Keratinocyte (primary cell): ENCODE measurements at regions not wholly inside any gene's neighbourhood (a gene's known extent, or its start where the extent isn't known, plus 50 kb on each side); places are given as distances from the start of the nearest gene placed in this dataset.

Experiments used
- DNase-seq: peaks from one replicate; pipeline ENCODE4 v3.0.0-alpha.2; 2011; ENCODE audit warnings: low read depth, missing footprints, low spot score
- FAIRE-seq: peaks from 2 replicates; lab custom pipeline; 2011; peaks lifted over from hg19 to GRCh38; lab: Jason Lieb, UNC
- H2AFZ ChIP-seq: 2 replicates; pipeline ENCODE4 v1.6.0; 2012; ENCODE audit warnings: low read length, control low read depth, inconsistent platforms; ENCODE audit not compliant: control insufficient read depth
- H3K27ac ChIP-seq: 2 replicates; pipeline ENCODE4 v1.5.1; 2011; ENCODE audit warnings: low read length; ENCODE audit not compliant: control insufficient read depth, insufficient read depth
- H3K27me3 ChIP-seq: 3 replicates; pipeline ENCODE4 v1.6.0; 2011; ENCODE audit warnings: low read length; ENCODE audit not compliant: control insufficient read depth, insufficient read depth; ENCODE audit errors: extremely low read depth
- H3K36me3 ChIP-seq, 2 experiments: 2 replicates in 1 of 2; 3 replicates in 1 of 2; pipeline ENCODE4 v1.5.1; 2011; ENCODE audit warnings: low read length in 2 of 2, mild to moderate bottlenecking in 1 of 2; ENCODE audit not compliant: control insufficient read depth in 2 of 2, insufficient read depth in 2 of 2; ENCODE audit errors: extremely low read depth in 1 of 2
- H3K4me1 ChIP-seq: 3 replicates; pipeline ENCODE4 v1.5.1; 2011; ENCODE audit warnings: low read length; ENCODE audit not compliant: control insufficient read depth, insufficient read depth; ENCODE audit errors: extremely low read depth
- H3K4me2 ChIP-seq: 3 replicates; pipeline ENCODE4 v1.6.0; 2011; ENCODE audit warnings: low read depth, low read length; ENCODE audit not compliant: control insufficient read depth, insufficient read depth; ENCODE audit errors: extremely low read depth
- H3K4me3 ChIP-seq, 3 experiments: fragments of 200-600 bp in 1 of 3; sonication (generic) in 1 of 3; 2 replicates in 2 of 3; 3 replicates in 1 of 3; pipeline ENCODE4 v1.5.1; 2011 to 2016; ENCODE audit warnings: low read length in 3 of 3, mild to moderate bottlenecking in 3 of 3, control low read depth in 2 of 3, inconsistent platforms in 1 of 3, low read depth in 1 of 3, mixed read lengths in 1 of 3, mixed run types in 1 of 3, moderate library complexity in 1 of 3; ENCODE audit not compliant: control insufficient read depth in 2 of 3, insufficient read depth in 2 of 3; ENCODE audit errors: extremely low read depth in 1 of 3
- H3K79me2 ChIP-seq: 2 replicates; pipeline ENCODE4 v1.6.0; 2012; ENCODE audit warnings: low read length; ENCODE audit not compliant: control insufficient read depth, insufficient read depth
- H3K9ac ChIP-seq: 3 replicates; pipeline ENCODE4 v1.6.0; 2011; ENCODE audit warnings: low read length; ENCODE audit not compliant: control insufficient read depth, insufficient read depth; ENCODE audit errors: extremely low read depth
- H3K9me1 ChIP-seq: 3 replicates; pipeline ENCODE4 v1.6.0; 2011; ENCODE audit warnings: low read length; ENCODE audit not compliant: control insufficient read depth, insufficient read depth; ENCODE audit errors: extremely low read depth
- H3K9me3 ChIP-seq: 2 replicates; pipeline ENCODE4 v1.5.1; 2012; ENCODE audit warnings: low read depth, low read length; ENCODE audit not compliant: control insufficient read depth
- H4K20me1 ChIP-seq: 3 replicates; pipeline ENCODE4 v1.6.0; 2011; ENCODE audit warnings: low read length; ENCODE audit not compliant: control insufficient read depth, insufficient read depth; ENCODE audit errors: extremely low read depth
- EZH2 ChIP-seq: IDR thresholded peaks from one replicate; pipeline ENCODE4 v1.6.1; 2012; ENCODE audit warnings: inconsistent platforms, mild to moderate bottlenecking, low read length, moderate library complexity
- dilution Hi-C: fragments of 300-500 bp; cut with MboI; formaldehyde crosslinking; loops from one replicate; pipeline ENCODE4 v1.7.0; 2020; ENCODE audit warnings: low sequenced_read_pairs; ENCODE audit not compliant: extremely low pct_ligation_motif_present
- TF ChIP-seq, protein P1 (sequence below), 3 experiments: IDR thresholded peaks in 1 of 3; conservative IDR thresholded peaks in 1 of 3; optimal IDR thresholded peaks in 1 of 3; 2 replicates in 2 of 3; 3 replicates in 1 of 3; pipeline versions ENCODE3 to v1.5.1; 2011; ENCODE audit warnings: low read length in 3 of 3, mild to moderate bottlenecking in 3 of 3, moderate library complexity in 2 of 3, control low read depth in 1 of 3, inconsistent platforms in 1 of 3; ENCODE audit not compliant: insufficient read depth in 2 of 3; ENCODE audit errors: extremely low read depth in 1 of 3

DNA sequence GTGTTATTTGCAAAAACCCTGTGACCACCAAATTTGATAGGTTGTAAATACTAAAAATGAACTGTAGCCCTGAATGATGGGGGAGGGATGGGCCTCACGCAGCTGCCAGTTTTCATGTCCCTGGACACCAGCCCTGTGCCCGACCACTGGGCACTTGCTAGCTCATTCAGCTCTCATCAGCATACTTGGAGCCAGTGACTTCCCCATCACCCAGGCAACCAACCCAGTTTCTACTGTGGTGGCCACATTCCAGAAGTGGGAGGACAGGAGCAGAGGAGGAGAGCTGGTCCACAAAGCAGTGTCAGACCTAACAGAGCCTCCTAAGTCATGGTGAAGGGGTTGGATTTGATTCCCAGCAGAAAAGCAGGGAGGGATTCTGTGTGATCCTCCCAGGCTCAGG, 128.2 kb downstream of the CPEB2 start:
- Histone ChIP-seq H3K27ac (no peak overlapping the region), H3K4me1 (no peaks in the 10 kb centered on the region), H3K36me3 (no peaks in the 10 kb centered on the region), H3K79me2 (no peaks in the 10 kb centered on the region), H3K4me3 (no peak overlapping the region), H3K4me2 (no peak overlapping the region), H3K9me3 (no peaks in the 10 kb centered on the region), H4K20me1 (no peaks in the 10 kb centered on the region), H3K27me3 (no peaks in the 10 kb centered on the region), H3K9me1 (no peaks in the 10 kb centered on the region), H2AFZ (no peak overlapping the region), H3K9ac (no peak overlapping the region)
- FAIRE-seq, result no peak
- no peak for TF ChIP-seq EZH2
- TF ChIP-seq, protein P1, sequence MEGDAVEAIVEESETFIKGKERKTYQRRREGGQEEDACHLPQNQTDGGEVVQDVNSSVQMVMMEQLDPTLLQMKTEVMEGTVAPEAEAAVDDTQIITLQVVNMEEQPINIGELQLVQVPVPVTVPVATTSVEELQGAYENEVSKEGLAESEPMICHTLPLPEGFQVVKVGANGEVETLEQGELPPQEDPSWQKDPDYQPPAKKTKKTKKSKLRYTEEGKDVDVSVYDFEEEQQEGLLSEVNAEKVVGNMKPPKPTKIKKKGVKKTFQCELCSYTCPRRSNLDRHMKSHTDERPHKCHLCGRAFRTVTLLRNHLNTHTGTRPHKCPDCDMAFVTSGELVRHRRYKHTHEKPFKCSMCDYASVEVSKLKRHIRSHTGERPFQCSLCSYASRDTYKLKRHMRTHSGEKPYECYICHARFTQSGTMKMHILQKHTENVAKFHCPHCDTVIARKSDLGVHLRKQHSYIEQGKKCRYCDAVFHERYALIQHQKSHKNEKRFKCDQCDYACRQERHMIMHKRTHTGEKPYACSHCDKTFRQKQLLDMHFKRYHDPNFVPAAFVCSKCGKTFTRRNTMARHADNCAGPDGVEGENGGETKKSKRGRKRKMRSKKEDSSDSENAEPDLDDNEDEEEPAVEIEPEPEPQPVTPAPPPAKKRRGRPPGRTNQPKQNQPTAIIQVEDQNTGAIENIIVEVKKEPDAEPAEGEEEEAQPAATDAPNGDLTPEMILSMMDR (optimal IDR thresholded peaks at IDR 0.05 in 1 of 3, IDR thresholded peaks at IDR 0.05 in 1 of 3, conservative IDR thresholded peaks at IDR 0.05 in 1 of 3; ENCODE audit: extremely low read depth in 1 of 3, insufficient read depth in 2 of 3, low read length in 3 of 3), result no peak
- DNase-seq, result no peak
- dilution Hi-C loops, result no loop called here

DNA sequence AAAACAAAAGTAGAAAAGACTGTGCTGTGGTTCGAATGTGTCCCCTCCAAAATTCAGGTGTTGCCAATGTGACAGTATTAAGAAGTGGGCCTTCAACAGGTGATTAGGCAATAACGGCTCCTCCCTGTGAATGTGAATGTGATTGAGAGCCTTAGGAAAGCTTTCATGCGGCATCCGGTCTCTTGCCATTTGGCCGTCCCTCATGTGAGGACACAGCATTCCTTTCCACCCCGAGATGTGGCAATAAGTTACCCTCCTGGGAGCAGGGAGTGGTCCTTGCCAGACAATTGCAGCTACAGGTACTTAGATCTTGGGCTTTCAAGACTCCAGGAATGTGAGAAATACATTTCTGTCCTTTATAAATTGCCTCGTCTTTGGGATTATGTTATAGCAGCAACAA, 129.3 kb downstream of the CPEB2 start:
- DNase-seq (no peak), FAIRE-seq (no peak)
- no peak overlapping the region for H3K27ac ChIP-seq
- no peak overlapping the region for H2AFZ ChIP-seq
- no peak overlapping the region for H3K4me2 ChIP-seq
- dilution Hi-C loops, result no loop called here
- TF ChIP-seq, protein P1 (optimal IDR thresholded peaks at IDR 0.05 in 1 of 3, IDR thresholded peaks at IDR 0.05 in 1 of 3, conservative IDR thresholded peaks at IDR 0.05 in 1 of 3; ENCODE audit: extremely low read depth in 1 of 3, insufficient read depth in 2 of 3, low read length in 3 of 3), result no peak
- TF ChIP-seq EZH2, result no peak
- no peaks in the 10 kb centered on the region for H3K9me3 ChIP-seq
- no peak overlapping the region for H3K4me3 ChIP-seq
- no peaks in the 10 kb centered on the region for H3K9me1 ChIP-seq
- H3K4me1 ChIP-seq, result no peaks in the 10 kb centered on the region
- H3K36me3 ChIP-seq, result no peaks in the 10 kb centered on the region
- no peak overlapping the region for H3K9ac ChIP-seq
- no peaks in the 10 kb centered on the region for H4K20me1 ChIP-seq
- no peaks in the 10 kb centered on the region for H3K27me3 ChIP-seq
- H3K79me2 ChIP-seq, result no peaks in the 10 kb centered on the region
